NCI-H187 treated with DMSO at 0.1 percent for 48 hours (cell line): ENCODE measurements at regions not wholly inside any gene's neighbourhood (a gene's known extent, or its start where the extent isn't known, plus 50 kb on each side); places are given as distances from the start of the nearest gene placed in this dataset.
"Not testable (repeated sequence)": the region's sequence is repeated elsewhere in the genome, so short reads cannot be mapped to it uniquely, and the experiment has no call there.

Source experiments
- DNase-seq: peaks from one replicate; lab custom pipeline; 2025; lab: John Stamatoyannopoulos, UW

DNA sequence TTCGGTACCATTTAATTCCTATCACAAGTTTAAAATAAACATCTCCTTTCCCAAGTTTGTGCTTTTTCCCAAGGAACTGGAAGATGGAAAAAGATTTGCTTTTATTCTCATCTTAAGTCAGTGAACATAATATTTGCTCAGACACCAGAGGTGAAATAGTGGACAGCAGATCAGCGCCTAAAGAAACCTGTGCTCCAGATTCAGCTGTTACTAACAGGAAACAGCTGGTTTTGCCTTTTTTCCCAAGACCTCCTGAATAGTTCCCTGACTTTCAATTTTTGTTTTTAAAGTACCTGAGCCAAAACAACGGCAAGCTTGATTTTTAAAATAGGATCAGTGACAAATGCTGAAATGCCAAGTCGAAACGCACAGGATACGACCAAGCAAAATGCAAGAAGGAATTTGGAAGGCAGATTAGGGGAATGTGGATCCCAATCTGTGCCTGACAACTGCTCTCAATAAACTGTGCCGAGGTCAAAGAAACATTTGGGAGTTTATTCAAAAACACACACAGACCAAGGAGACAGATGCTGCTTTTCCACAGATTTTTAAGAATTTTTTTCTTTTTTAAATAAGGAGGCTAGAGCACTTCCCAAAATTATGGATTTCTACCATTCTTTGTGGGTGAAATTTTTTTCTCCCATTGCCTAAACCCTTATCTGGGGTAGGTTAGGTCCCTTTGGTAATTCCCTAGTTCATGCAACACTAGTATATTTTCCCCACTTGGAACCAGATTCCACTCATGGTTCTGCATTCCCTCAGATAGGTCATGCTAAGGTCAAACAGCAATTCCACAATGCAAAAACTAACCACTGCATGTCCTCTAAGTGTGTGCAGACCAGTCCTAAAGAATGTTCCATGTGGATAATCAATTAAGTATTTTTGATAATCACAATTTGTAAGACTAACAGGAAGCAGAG, 121.5 kb upstream of the PDE1A start:
- DNase-seq = no peak

DNA sequence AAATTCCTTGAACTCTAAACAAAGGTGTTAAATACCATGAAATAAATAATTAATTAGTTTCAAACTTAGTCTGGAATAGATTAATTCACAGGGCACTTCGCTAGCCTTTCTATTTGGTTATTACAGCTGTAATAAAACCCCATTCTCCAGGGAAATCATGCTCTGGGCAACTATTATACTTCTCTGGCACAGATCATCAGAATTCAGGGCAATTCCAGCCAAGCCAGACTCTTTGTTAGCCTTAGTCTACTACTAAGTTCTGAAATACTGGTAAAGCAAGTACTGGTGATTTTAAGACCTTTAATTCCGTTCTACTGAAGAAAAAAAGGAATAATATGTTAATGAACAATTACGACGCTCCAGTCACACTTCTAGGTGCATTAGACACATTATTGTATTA, 123.4 kb upstream of the PDE1A start:
- no peak for DNase-seq

DNA sequence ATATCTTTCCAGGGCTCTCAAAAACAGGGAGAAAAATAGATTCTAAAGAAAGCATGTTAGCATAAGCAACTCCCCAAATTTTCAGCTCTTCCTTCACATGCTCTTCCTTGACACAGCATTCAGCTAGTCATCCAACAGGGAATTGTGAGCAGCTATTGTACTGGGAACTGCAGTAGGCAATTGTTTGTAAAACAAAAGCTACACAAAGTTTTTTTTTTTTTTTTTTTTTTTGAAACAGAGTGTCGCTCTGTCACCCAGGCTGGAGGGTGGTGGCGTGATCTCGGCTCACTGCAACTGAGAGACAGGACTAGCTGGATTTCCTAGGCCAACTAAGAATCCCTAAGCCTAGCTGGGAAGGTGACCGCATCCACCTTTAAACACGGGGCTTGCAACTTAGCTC, 125.4 kb upstream of the PDE1A start:
- not testable (repeated sequence) for DNase-seq

DNA sequence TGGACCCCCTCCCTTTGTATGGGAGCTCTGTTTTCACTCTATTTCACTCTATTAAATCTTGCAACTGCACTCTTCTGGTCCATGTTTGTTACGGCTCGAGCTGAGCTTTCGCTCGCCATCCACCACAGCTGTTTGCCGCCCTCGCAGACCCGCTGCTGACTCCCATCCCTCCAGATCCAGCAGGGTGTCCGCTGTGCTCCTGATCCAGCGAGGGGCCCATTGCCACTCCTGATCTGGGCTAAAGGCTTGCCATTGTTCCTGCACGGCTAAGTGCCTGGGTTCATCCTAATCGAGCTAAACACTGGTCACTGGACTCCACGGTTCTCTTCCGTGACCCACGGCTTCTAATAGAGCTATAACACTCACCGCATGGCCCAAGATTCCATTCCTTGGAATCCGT, 125.9 kb upstream of the PDE1A start:
- DNase-seq = not testable (repeated sequence)

DNA sequence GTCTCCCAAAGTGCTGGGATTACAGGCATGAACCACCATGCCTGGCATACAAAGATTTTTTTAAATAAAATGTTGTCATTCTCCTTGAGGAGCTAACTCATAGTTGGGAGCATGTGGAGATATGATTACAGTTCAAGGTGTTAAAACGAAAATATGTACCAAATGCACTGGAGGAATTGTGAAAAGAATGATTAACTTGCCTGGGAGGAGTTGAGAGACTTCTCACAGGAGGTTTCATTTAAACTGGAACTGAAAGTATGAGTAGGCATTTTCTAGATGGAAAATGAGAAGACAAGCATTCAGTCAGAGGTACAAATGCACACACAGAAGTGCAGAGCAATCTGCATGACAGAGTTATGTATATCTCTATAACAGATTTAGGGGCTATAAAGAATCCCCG, 126.6 kb upstream of the PDE1A start:
- DNase-seq = no peak

DNA sequence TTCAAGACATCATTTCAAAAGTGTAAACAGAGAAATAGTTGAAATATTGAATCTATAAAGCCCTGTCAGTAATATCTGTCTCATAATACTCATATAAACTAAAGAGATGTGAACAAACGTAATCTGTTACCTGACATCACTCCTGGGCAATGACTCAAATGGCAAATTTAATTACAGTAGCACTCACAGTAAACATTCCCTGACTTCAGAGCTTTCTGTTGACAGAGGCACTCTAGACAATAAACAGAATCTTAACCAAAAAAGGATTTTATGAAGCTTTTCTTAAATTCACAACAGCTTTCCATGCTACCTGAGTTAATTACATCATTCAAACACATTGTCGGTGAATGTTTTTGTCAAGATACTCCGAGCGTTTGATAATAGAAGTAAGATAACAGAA, 128.1 kb upstream of the PDE1A start:
- DNase-seq = no peak

DNA sequence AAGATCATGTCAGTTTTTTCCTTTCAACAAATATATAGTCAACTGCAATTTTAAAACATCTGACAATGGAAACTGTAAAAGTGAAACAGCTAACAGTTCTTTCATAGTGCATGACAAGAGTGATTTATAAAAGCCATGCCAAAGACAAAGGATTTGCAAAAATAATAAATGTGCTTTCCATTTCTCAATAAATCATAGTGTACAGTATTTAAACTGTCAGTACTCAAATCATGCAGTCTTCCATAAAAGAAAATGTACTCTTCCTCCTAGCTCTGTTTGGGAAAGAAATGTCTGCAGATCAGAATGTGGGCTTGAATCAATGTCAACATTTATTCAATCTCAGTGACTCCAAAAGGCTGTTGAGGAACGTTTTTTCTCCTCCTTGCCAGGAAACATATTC, 131.7 kb upstream of the PDE1A start:
- DNase-seq = no peak

DNA sequence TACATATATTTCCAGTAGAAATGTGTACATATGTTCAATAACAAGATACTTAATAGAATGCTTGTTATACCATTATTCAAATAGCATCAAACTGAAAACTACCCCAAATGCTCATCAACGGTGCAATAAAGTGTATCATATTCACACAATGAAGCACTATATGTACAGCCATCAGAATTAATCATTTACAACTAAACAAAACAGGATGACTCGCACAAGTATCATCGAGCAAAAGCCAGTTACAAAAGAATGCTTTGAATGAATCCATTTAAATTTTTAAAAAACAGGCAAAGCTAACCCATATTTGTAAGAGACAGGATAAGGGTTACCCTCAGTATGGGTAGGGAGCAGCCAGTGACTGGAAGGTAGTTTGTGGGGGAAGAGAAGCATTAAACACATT, 132.8 kb upstream of the PDE1A start:
- no peak for DNase-seq

DNA sequence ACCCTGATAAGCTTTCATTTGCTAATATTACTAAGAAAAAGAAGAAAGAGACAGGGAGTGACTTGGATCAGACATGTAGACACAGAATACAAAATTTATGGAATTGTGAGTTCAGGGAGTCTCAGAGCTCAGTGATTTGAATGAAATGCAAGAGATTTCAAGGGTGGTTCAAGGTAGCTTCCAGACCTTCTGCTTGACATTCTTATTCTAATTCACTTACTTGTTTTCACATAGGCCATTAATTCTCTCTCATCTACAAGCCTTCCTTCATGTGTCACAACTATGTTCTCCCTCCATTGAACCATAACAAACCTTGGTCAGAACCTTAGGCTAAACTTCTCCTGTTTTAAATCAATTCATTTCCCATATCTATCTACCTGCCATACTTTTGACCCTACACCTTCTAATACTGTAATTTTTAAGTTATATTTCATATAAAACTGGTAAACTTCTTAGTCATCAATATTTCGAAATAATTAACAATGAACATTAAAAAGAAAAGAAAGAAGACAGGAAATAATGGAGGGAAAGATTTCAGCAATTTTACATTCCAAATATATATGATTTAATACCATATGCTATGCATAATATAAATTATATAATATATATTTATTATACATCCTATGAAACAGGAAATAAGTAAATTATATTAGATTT, 139.2 kb upstream of the PDE1A start:
- DNase-seq = no peak

DNA sequence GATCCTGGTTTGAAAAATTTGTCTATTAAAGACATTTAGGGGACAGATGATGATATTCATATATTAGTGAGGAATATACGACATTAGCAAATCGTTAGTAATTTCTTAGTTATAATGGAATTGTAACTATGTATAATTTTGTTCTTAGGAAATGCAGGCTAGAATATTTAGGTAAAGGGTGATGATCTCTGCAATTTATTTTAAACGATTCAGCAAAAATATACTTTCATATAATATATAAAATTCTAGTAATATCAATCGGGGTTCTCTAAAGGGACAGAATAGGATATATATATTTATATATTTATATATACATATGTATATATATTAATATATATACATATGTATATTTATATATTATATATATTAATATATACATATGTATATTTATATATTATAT, 142.5 kb upstream of the DNAJC10 start:
- DNase-seq = no peak

DNA sequence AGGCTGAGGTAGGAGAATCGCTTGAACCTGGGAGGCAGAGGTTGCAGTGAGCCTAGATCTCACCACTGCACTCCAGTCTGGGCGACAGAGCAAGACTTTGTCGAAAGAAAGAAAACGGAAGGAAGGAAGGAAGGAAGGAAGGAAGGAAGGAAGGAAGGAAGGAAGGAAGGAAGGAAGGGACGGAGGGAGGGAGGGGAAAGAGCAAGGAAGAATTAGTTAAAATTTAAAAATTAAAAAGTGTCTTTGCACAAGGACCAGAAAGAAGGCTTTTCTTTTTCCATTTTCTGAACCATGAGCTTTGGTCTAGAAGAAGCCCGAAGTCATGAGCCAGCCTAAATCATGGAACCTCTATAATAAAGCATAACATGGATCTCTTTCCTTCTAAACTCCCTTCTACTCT, 138.2 kb upstream of the DNAJC10 start:
- DNase-seq = no peak

DNA sequence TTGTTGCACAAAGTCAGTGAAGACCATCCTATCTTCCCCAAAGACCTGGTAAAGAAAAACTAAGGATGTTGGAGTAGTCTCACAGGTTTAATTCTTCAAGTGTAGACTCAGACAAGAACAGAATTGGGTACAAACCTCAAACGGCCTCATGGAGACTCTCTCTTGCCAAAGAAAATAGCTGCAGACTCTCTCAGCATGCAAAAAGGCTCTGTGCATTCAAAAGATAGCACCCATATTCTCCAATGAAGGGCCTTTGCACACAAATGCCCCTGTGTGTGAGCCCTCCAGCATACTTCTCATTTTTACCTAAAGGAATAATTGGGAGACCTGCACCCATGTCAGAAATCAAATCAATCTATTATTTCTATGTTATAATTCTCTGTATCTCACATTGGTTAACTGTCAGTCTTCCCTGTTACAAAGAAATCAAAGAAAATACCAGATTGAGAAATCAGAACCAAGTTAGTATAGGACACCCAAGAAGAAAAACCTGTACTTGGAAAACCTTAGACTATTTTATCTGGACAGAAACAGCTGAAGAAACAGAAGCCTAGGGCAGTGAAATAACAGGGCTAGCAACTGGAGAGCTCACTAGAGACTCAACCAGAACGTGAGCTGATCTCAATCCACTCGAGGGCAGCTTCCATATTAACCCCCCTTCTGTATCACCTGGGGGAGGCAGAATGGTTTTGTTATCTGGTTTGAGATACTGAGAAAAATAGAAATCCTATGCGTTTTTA, 134.7 kb upstream of the DNAJC10 start:
- DNase-seq = no peak

DNA sequence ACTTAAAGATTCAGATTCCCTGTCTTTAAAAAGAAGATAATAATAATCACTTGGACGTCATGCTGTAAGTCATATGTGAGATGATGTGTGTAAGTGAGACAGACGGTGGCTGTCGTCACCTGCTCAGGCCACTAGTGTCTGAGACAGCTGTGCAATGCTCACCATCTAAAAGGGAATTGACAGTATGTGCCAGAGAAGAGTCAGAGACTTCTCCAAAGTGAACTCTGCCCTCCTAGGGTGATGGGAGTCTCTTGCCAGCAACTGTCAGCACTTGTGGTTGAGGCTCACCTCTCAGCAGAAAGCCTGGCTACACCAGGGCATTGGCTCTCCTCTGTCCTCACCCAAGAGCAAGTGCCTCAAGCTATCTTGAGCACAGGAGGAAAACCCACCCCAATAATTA, 131.6 kb upstream of the DNAJC10 start:
- no peak for DNase-seq

DNA sequence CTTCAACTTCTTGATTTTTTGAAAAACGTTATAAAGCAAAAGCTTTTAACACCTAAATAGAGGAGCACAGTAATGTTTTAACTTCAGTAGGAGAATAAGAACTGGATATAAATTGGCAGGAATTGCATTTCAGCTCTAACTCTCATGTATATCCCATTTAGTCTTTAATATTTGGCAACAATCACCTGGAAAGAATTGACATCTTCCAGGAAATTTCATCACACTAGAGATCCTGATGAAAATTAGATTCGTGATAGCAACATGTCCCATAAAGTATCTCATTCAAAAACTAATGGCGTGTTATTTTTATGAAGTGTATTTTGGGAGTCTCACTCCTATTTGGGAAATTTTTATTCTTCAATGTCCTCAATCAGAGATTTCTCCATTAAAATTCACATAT, 131.1 kb upstream of the DNAJC10 start:
- DNase-seq = no peak

DNA sequence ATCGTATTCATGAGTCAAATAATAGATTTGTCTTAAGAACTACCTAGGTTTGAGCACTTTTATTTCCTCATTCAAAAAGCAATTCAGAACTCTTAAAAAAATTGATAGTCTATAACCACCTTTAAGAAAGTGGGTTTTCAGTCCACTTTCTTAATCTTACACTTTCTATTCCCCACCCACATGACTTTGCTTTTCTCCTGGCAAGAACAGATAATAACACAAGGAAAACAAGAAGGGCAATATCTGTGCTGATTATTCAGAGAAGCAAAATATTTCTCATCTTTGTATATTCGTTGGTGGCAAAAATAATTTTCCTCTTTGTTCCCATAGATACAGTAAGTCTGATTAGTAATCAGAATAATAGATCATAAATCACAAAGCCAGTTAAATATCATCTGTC, 130.6 kb upstream of the DNAJC10 start:
- DNase-seq = no peak

DNA sequence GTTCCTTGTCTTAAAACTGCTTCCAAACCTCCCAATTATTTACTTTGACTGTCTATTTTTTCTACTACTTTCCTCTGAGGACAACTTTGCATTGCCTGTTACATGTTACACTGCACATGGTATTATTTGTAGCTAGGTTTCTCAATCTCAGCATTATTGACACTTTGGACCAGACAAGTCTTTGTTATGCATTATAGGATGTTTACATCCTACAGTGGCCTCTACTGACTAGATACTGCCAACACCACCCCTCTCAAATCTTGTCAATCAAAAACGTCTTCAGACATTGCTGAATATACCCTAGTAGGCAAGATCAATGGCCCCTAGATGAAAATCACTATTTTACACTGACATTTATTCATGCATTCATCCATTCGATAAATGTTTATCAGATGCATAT, 129.6 kb upstream of the DNAJC10 start:
- DNase-seq = no peak

DNA sequence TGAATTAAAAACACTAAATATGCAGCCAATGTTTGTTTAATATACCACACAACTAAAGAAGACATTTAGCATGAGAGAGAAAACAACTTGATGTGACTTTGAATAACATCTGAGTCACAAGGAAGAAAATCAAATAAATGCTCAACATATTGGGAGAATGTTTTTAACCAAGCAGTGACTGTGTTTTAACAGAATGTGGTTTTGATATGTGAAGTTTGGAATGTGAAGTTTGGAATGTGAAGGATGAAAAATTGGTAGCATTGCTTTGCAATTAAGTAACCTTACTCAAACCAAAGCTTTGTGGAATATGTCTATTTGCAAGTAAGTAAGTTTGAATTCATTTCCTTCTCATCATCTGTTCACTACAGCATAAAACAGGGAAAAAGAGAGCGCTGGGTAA, 128.2 kb upstream of the DNAJC10 start:
- no peak for DNase-seq

DNA sequence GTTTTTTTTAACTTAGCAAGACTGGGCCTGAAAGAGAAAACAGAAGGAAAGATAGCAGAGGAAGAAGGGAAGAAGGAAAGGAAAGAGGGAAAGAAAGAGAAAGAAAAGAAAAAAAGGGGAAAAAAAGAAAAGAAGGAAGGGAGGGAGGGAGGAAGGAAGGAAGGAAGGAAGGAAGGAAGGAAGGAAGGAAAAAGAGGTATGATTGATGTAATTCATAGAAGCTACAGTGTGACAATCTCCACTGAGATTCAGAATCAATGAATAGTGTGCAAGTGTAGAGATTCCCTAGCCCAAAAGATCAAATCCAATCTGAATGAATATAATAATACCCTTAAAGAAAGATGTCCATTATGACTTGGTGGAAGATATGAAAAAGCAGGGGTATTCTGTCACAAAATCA, 126.9 kb upstream of the DNAJC10 start:
- no peak for DNase-seq

DNA sequence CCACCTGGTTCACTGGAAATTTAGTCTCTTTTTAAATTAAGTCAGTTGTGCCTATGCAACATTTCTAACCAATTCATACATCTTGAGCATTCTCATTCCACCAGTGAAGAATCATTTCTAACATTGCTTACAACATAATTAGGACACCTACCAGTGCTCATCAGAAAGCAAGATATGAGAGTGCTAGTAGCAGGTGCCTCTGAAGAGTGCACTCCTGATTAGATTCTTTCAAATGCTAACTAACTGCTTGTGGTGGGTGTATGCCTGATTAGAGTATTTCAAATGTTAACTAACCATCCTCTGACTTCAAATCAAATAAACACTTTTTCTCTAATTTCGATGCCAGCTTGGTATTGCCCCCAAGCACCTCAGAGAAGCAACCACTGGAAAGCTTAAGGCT, 124.3 kb upstream of the DNAJC10 start:
- no peak for DNase-seq

DNA sequence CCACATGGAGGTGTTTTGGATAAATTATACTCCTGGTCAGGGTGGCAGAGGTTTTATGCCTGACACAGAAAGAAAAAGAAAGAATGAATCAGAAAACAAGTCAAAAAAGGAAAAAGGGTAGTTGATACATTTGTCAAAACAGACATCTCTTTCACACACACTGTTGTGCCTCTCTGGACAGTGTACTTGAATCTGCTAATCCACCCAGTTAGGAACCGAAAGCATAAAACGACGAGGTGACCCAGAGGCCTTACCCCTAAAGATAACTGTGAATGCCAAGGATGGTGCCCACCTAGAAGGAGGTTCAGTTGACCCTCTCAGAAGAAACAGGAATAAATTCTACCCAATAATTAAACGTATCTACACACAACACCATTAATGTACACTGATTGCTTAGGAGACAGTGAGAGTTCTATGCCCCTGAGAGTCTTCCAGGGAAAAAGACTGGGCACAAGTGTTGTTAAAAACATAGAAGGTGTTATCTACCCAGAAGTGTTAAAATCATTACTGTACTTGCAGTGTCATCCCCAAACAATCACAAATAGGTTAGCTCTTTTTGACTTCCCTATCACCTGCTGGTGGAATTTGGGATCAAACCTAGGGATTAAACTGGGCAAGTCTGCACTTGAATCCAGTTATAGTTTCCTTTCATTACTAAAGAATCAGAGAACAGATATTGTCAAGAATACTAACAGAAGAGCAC, 123.2 kb upstream of the DNAJC10 start:
- no peak for DNase-seq

DNA sequence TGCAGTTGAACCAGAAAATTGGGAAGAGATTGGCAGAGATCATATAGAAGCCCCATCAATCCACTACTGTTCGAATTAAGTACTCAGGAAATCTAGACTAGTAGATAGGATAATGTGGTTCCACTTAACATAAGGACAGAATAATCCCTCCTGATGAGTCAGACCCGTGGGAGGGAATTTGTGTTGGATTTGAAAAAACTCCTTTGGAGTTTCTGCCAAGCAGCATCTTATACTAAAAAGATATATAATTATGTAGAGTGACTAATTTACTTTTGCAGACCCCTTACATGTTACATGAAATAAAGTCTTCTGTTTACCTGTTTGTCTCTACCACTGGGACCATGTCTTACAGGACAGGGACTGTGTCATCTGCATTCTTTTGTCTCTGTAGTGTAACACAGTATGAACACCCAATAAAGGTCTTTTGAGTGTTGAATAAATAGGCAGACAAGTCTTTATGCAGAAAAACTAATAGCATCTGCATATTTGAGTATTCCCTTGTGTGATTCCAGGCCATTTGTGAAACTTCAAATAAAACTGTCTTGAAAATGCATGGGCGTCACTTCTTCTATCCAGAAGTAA, 122.6 kb upstream of the DNAJC10 start:
- no peak for DNase-seq

DNA sequence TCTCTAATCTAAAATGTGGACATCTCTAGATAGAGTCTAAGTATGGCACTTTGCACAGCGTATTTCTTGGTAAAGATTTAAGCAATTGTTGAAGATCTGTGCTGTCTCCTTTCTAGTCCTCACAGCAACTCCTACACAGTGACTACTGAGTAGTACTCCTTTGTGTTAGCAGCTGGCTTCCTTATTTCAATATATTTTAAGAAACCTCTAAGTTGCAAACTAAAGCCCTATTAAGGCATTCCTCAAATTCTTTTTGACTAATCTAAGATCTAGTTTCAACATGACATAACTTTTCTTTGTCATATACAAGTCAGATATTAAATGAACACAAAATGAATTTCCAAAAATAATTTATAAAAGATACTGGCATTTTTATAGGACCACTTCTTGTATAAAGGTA, 121.8 kb upstream of the DNAJC10 start:
- DNase-seq = no peak
